MCF 10A (cell line): ENCODE measurements at regions not wholly inside any gene's neighbourhood (a gene's known extent, or its start where the extent isn't known, plus 50 kb on each side); places are given as distances from the start of the nearest gene placed in this dataset.

Experiments used
- BruUV-seq: library from RNA; stranded (reverse); fragments of 400-500 nt; replicated peaks from 2 replicates; lab custom pipeline; 2021; lab: Mats Ljungman, UMichigan
- CTCF ChIA-PET: fragments of 300-600 bp; sonication (Branson Sonifier 250); formaldehyde crosslinking; extraction: SDS; loops from one replicate; lab custom pipeline; 2021; ENCODE audit warnings: antibody characterized with exemption, inconsistent platforms; lab: Yijun Ruan, JAX
- POLR2A ChIA-PET: fragments of 300-600, 350-650 bp; sonication (Branson Sonifier 250); formaldehyde crosslinking; extraction: SDS; loops from one replicate; lab custom pipeline; 2020; ENCODE audit warnings: antibody characterized with exemption, inconsistent platforms; lab: Yijun Ruan, JAX
- DNase-seq: peaks from one replicate; pipeline ENCODE4 v3.0.0-alpha.2; 2018; ENCODE audit not compliant: unreplicated experiment
- H3K27ac Mint-ChIP-seq: one replicate; pipeline ENCODE4 v1.8.0; 2022; ENCODE audit warnings: mild to moderate bottlenecking, low read depth, mixed read lengths; ENCODE audit not compliant: unreplicated experiment
- H3K27me3 Mint-ChIP-seq: one replicate; pipeline ENCODE4 v1.8.0; 2022; ENCODE audit warnings: mixed read lengths; ENCODE audit not compliant: insufficient read depth, unreplicated experiment
- H3K36me3 Mint-ChIP-seq: one replicate; pipeline ENCODE4 v1.8.0; 2022; ENCODE audit warnings: mild to moderate bottlenecking, moderate library complexity, mixed read lengths; ENCODE audit not compliant: insufficient read depth, unreplicated experiment
- H3K4me1 Mint-ChIP-seq: one replicate; pipeline ENCODE4 v1.8.0; 2022; ENCODE audit warnings: mixed read lengths; ENCODE audit not compliant: insufficient read depth, unreplicated experiment
- H3K4me3 Mint-ChIP-seq: one replicate; pipeline ENCODE4 v1.8.0; 2022; ENCODE audit warnings: mild to moderate bottlenecking, moderate library complexity, mixed read lengths; ENCODE audit not compliant: unreplicated experiment
- H3K9me3 Mint-ChIP-seq: one replicate; pipeline ENCODE4 v1.8.0; 2022; ENCODE audit warnings: mixed read lengths; ENCODE audit not compliant: unreplicated experiment
- intact Hi-C: fragments of 100-400 bp; cut with micrococcal nuclease; formaldehyde crosslinking; loops from 2 replicates; pipeline ENCODE4 v1.14.1; 2022
- TF ChIP-seq, protein P1 (sequence below): fragments of 200-600 bp; IDR thresholded peaks from one replicate; pipeline ENCODE4 v1.8.0; 2022; ENCODE audit warnings: antibody characterized with exemption, mild to moderate bottlenecking; ENCODE audit not compliant: unreplicated experiment

DNA sequence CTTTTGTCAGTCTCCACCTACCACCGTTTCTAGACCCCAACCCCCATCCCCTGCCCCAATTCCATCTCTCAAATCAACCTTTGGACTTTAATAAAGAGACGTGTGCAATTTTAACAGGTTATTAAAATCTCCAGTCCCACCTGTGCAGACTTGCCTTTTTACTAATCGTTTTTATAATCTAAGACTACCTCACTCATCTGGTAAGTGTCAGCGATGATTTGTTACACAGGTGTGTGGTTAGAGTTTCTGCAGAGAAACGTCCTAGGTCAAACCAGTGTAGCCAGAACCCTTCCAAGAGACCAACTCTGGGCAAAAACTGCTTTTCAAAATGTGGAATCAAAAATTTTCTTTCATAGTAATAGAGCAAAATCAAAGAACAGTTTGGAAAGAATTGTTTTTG lies 60.4 kb upstream of the PELI2 start:
- CTCF ChIA-PET, result no interaction called here
- H3K4me3 Mint-ChIP-seq, result no peak overlapping the region
- no peaks in the 10 kb centered on the region for H3K36me3 Mint-ChIP-seq
- H3K27ac Mint-ChIP-seq, result no peak overlapping the region
- no peaks in the 10 kb centered on the region for H3K9me3 Mint-ChIP-seq
- DNase-seq, result no peak
- BruUV-seq, result no TSS peak
- POLR2A ChIA-PET, result no interaction called here
- intact Hi-C loops, result no loop called here
- TF ChIP-seq, protein P1, sequence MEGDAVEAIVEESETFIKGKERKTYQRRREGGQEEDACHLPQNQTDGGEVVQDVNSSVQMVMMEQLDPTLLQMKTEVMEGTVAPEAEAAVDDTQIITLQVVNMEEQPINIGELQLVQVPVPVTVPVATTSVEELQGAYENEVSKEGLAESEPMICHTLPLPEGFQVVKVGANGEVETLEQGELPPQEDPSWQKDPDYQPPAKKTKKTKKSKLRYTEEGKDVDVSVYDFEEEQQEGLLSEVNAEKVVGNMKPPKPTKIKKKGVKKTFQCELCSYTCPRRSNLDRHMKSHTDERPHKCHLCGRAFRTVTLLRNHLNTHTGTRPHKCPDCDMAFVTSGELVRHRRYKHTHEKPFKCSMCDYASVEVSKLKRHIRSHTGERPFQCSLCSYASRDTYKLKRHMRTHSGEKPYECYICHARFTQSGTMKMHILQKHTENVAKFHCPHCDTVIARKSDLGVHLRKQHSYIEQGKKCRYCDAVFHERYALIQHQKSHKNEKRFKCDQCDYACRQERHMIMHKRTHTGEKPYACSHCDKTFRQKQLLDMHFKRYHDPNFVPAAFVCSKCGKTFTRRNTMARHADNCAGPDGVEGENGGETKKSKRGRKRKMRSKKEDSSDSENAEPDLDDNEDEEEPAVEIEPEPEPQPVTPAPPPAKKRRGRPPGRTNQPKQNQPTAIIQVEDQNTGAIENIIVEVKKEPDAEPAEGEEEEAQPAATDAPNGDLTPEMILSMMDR, result no peak
- no peaks in the 10 kb centered on the region for H3K4me1 Mint-ChIP-seq
- peaks cover 29% of the 10 kb centered on the region for H3K27me3 Mint-ChIP-seq

DNA sequence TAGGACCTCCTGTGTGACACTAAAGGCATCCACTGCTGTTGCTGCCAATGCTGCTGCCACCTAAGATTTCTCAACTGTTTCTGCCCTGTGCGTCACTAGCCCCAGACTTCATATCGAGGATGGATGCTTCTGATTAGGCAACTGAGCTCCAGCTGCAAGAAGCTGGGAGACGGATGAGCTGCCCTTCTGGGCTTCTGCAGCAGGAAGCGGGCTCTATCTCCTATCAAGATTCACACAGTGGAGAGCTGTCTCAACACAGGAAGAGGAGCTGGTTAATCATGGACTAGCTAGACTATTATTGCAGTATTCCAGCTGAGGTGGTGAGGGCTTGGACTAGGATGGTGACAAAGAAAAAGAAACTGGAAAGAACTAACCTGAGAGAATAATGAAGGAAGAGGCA lies 59.2 kb upstream of the PELI2 start:
- Mint-ChIP-seq H3K36me3 (no peaks in the 10 kb centered on the region), H3K9me3 (no peaks in the 10 kb centered on the region), H3K27ac (no peak overlapping the region), H3K27me3 (peaks cover 22% of the 10 kb centered on the region), H3K4me1 (no peaks in the 10 kb centered on the region), H3K4me3 (no peak overlapping the region)
- TF ChIP-seq, protein P1, result no peak
- no TSS peak for BruUV-seq
- DNase-seq, result no peak
- CTCF ChIA-PET, result no interaction called here
- POLR2A ChIA-PET, result no interaction called here
- intact Hi-C loops, result no loop called here

DNA sequence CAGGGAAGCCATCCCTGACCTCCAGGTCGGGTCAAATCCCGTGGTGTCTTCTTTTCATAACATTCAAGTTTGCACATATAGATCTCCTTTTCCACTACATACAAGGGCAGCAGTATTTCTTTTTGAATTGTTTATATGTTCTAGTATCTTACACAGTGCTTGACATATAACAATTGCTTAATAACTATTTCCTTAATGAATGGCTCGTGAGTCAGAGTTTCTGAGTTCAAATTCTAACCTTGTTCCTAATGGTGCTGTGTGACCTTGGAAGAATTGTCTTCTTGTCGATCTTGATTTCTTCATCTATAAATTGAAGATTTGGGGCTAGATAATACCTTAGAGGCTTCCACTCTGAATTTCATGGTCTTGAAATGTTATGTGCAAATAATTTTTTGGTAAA lies 57.2 kb upstream of the PELI2 start:
- no peak overlapping the region for H3K4me3 Mint-ChIP-seq
- DNase-seq, result peak; percentile 16
- TF ChIP-seq, protein P1, result no peak
- no TSS peak for BruUV-seq
- intact Hi-C loops, result no loop called here
- ChIA-PET CTCF (no interaction called here), POLR2A (no interaction called here)
- H3K27me3 Mint-ChIP-seq, result peaks cover 22% of the 10 kb centered on the region
- H3K27ac Mint-ChIP-seq, result no peak overlapping the region
- no peaks in the 10 kb centered on the region for H3K4me1 Mint-ChIP-seq
- no peaks in the 10 kb centered on the region for H3K9me3 Mint-ChIP-seq
- no peaks in the 10 kb centered on the region for H3K36me3 Mint-ChIP-seq

DNA sequence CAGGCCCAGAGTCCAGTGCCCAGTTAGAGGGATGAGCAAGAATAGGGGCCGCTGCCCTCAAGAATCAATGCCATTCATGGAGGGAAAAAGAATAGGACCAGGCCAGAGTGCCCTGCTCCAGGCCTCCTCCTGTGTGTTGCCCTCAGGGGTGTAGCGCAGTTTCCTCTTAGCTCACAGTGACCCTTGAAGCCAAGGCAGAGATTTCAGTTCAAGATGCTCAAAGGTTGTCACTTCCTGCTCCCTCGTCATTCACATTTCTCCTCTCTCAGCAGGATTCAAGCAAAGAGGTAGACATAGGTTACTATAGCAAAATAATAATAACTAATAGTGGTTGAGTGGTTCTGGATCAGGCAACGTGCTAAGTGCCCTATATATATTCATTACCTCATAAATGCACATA lies 55.1 kb upstream of the PELI2 start:
- BruUV-seq, result no TSS peak
- TF ChIP-seq, protein P1, result no peak
- H3K4me3 Mint-ChIP-seq, result no peak overlapping the region
- no peak overlapping the region for H3K27ac Mint-ChIP-seq
- H3K9me3 Mint-ChIP-seq, result no peaks in the 10 kb centered on the region
- no peaks in the 10 kb centered on the region for H3K36me3 Mint-ChIP-seq
- no peak for DNase-seq
- no peaks in the 10 kb centered on the region for H3K4me1 Mint-ChIP-seq
- H3K27me3 Mint-ChIP-seq, result peaks cover 19% of the 10 kb centered on the region
- ChIA-PET POLR2A (no interaction called here), CTCF (no interaction called here)
- intact Hi-C loops, result no loop called here
